Activated CD8-positive, alpha-beta memory T cell treated with anti-CD3 and anti-CD28 coated beads for 4 hours (primary cell): ENCODE measurements at regions not wholly inside any gene's neighbourhood (a gene's known extent, or its start where the extent isn't known, plus 50 kb on each side); places are given as distances from the start of the nearest gene placed in this dataset.

ENCODE experiments used
- DNase-seq, 2 donors: peaks; one replicate each; pipeline ENCODE4 v3.0.0-alpha.2; 2020; ENCODE audit warnings: low read depth in 2 of 2

DNA sequence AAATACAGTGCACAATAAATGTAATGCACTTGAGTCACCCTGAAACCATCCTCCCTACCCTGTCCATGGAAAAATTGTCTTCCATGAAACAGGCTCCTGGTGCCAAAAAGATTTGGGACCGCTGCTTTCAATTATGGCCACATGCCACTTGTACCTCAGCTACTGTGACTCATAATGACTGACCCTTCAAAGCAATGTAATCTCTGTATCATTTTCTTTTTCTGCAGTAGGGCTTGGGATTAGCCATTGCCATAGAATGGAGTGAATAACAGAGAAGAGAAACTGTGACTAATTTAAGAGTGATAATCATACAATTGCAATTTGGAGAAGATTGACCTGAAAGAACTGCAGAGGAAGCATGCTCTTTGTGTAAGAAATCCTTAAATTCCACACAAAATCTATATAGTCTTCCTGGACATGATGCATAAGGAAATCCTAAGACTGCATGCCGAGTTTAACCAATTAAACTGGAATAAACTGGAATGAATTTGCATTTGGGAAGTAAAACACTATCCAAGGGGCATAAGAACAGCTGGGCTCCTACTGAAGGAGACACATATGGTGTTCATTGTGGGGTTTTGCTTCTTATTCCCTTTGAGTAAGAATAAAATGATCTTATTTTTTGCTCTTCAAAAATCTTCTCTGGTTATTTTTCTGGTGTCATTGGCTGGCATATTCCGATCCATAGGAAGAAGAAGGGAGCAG lies 59.5 kb upstream of the SLC7A1 start:
- DNase-seq: no peak

DNA sequence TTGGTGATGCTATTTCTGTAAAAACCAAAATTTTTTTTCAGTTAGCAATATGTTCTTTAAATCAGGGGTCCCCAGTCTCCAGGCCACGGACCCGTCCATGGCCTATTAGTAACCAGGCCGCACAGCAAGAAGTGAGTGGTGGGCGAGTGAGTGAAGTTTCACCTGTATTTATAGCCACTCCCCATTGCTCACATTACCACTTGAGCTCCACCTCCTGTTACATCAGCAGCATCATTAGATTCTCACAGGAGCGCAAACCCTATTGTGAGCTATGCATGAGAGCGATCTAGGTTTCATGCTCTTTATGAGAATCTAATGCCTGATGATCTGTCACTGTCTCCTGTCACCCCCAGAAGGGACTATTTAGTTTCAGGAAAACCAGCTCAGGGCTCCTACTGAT lies 58.9 kb upstream of the SLC7A1 start:
- no peak for DNase-seq

DNA sequence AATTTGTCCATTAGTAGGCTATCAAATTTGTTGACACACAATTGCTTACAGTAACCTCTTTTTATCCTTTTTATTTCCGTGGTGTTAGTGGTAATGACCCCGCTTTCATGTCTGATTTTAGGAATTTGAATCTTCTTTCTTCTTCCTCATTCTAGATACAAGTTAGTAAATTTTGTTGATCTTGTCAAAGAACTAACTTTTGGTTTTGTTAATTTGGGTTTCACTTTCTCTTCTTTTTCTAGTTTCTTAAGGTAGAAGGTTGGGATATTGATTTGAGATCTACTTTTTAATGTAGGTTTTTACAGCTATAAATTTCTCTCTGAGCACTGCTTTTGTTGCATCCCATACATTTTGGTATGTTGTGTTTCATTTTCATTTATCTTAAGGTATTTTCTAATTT lies 53.3 kb upstream of the SLC7A1 start:
- no peak for DNase-seq
